ENCODE measurements at regions not wholly inside any gene's neighbourhood (a gene's known extent, or its start where the extent isn't known, plus 50 kb on each side); places are given as distances from the start of the nearest gene placed in this dataset.

GRCh38 chr5:174552428-174552827 lies 172.0 kb upstream of the MSX2 start:
- no peaks in the 10 kb centered on the region for H4K20me1 ChIP-seq (ENCODE audit: insufficient read depth, low read length, poor library complexity, severe bottlenecking)
- TF ChIP-seq EZH2phosphoT487 (IDR thresholded peaks at IDR 0.05; ENCODE audit: borderline replicate concordance) (no peak), CTCF (conservative IDR thresholded peaks at IDR 0.05; ENCODE audit: low read length) (no peak)

GRCh38 chr5:174553556-174553955 lies 170.8 kb upstream of the MSX2 start:
- no peaks in the 10 kb centered on the region for H3K4me1 ChIP-seq (ENCODE audit: insufficient read depth, low read length, poor library complexity, severe bottlenecking)
- H3K9ac ChIP-seq (ENCODE audit: low read depth, low read length, poor library complexity, severe bottlenecking), result no peak overlapping the region
- TF ChIP-seq CTCF (conservative IDR thresholded peaks at IDR 0.05; ENCODE audit: low read length), result no peak
- no peak for TF ChIP-seq EZH2phosphoT487 (IDR thresholded peaks at IDR 0.05; ENCODE audit: borderline replicate concordance)
- no peaks in the 10 kb centered on the region for H3K9me2 ChIP-seq (replicated peaks; ENCODE audit: low read depth, low read length)
- H3K4me2 ChIP-seq (ENCODE audit: low read depth, low read length, poor library complexity, severe bottlenecking), result no peak overlapping the region
- no peaks in the 10 kb centered on the region for H3K79me2 ChIP-seq (ENCODE audit: insufficient read depth, low read length)
- no peak overlapping the region for H2AFZ ChIP-seq (ENCODE audit: low read length)
- H3F3A ChIP-seq (ENCODE audit: low read depth), result no peaks in the 10 kb centered on the region
- H3K27me3 ChIP-seq (ENCODE audit: insufficient read depth, low read length, poor library complexity, severe bottlenecking), result no peaks in the 10 kb centered on the region
- no peaks in the 10 kb centered on the region for H4K20me1 ChIP-seq (ENCODE audit: insufficient read depth, low read length, poor library complexity, severe bottlenecking)
- no peaks in the 10 kb centered on the region for H3K36me3 ChIP-seq (ENCODE audit: insufficient read depth, low read length)
- H3K9me3 ChIP-seq (ENCODE audit: insufficient read depth, low read depth, low read length), result no peaks in the 10 kb centered on the region
- no peak overlapping the region for H3K4me3 ChIP-seq (ENCODE audit: low read length, poor library complexity, severe bottlenecking)

More at GRCh38 chr5:174552428-174552827, 172.0 kb upstream of the MSX2 start:
- Histone ChIP-seq H3K9ac (ENCODE audit: low read depth, low read length, poor library complexity, severe bottlenecking) (no peak overlapping the region), H2AFZ (ENCODE audit: low read length) (no peak overlapping the region), H3K79me2 (ENCODE audit: insufficient read depth, low read length) (no peaks in the 10 kb centered on the region), H3K9me3 (ENCODE audit: insufficient read depth, low read depth, low read length) (no peaks in the 10 kb centered on the region), H3F3A (ENCODE audit: low read depth) (no peaks in the 10 kb centered on the region), H3K36me3 (ENCODE audit: insufficient read depth, low read length) (no peaks in the 10 kb centered on the region), H3K27me3 (ENCODE audit: insufficient read depth, low read length, poor library complexity, severe bottlenecking) (no peaks in the 10 kb centered on the region), H3K4me1 (ENCODE audit: insufficient read depth, low read length, poor library complexity, severe bottlenecking) (no peaks in the 10 kb centered on the region), H3K9me2 (replicated peaks; ENCODE audit: low read depth, low read length) (no peaks in the 10 kb centered on the region), H3K4me3 (ENCODE audit: low read length, poor library complexity, severe bottlenecking) (no peak overlapping the region), H3K4me2 (ENCODE audit: low read depth, low read length, poor library complexity, severe bottlenecking) (no peak overlapping the region)

- Histone ChIP-seq H3K4me2 (ENCODE audit: low read depth, low read length, poor library complexity, severe bottlenecking) (no peak overlapping the region), H3K9me3 (ENCODE audit: insufficient read depth, low read depth, low read length) (no peaks in the 10 kb centered on the region)
These were observed 168.7 kb upstream of the MSX2 start for GRCh38 chr5:174555726-174556125.

More at GRCh38 chr5:174555726-174556125, 168.7 kb upstream of the MSX2 start:
- H3K4me1 ChIP-seq (ENCODE audit: insufficient read depth, low read length, poor library complexity, severe bottlenecking), result no peaks in the 10 kb centered on the region
- no peaks in the 10 kb centered on the region for H3K9me2 ChIP-seq (replicated peaks; ENCODE audit: low read depth, low read length)
- no peaks in the 10 kb centered on the region for H3K36me3 ChIP-seq (ENCODE audit: insufficient read depth, low read length)
- TF ChIP-seq CTCF (conservative IDR thresholded peaks at IDR 0.05; ENCODE audit: low read length), result no peak
- no peak for TF ChIP-seq EZH2phosphoT487 (IDR thresholded peaks at IDR 0.05; ENCODE audit: borderline replicate concordance)
- no peaks in the 10 kb centered on the region for H3K79me2 ChIP-seq (ENCODE audit: insufficient read depth, low read length)
- no peak overlapping the region for H2AFZ ChIP-seq (ENCODE audit: low read length)
- no peaks in the 10 kb centered on the region for H3F3A ChIP-seq (ENCODE audit: low read depth)
- H4K20me1 ChIP-seq (ENCODE audit: insufficient read depth, low read length, poor library complexity, severe bottlenecking), result no peaks in the 10 kb centered on the region
- H3K4me3 ChIP-seq (ENCODE audit: low read length, poor library complexity, severe bottlenecking), result no peak overlapping the region
- H3K27me3 ChIP-seq (ENCODE audit: insufficient read depth, low read length, poor library complexity, severe bottlenecking), result no peaks in the 10 kb centered on the region
- no peak overlapping the region for H3K9ac ChIP-seq (ENCODE audit: low read depth, low read length, poor library complexity, severe bottlenecking)

All from Loucy (cell line).